ENCODE measurements at regions not wholly inside any gene's neighbourhood (a gene's known extent, or its start where the extent isn't known, plus 50 kb on each side); places are given as distances from the start of the nearest gene placed in this dataset.

GRCh38 chr1:58262702-58263101 lies 283.8 kb downstream of the OMA1 start:
- TF ChIP-seq RFX5 (IDR thresholded peaks at IDR 0.05; ENCODE audit: low read depth, low read length) (no peak), ETV6 (IDR thresholded peaks at IDR 0.05; ENCODE audit: borderline replicate concordance in 1 of 2, low read depth in 2 of 2, low read length in 1 of 2) (no peak), ETV6 (CRISPR knock-in tag; IDR thresholded peaks at IDR 0.05; ENCODE audit: borderline replicate concordance) (no peak), TRIM25 (IDR thresholded peaks at IDR 0.05; ENCODE audit: borderline replicate concordance) (no peak), NFYB (IDR thresholded peaks at IDR 0.05; ENCODE audit: extremely low read depth, insufficient read length) (no peak), MAX (CRISPR knock-in tag; IDR thresholded peaks at IDR 0.05) (no peak)

Data from K562 (cell line).